NT2/D1 (cell line): ENCODE measurements at regions not wholly inside any gene's neighbourhood (a gene's known extent, or its start where the extent isn't known, plus 50 kb on each side); places are given as distances from the start of the nearest gene placed in this dataset.

Source experiments
- YY1 ChIP-seq: IDR thresholded peaks from 2 replicates; pipeline ENCODE4 v1.6.1; 2011; ENCODE audit not compliant: insufficient read length, insufficient read depth
- ZNF274 ChIP-seq: IDR thresholded peaks from 2 replicates; pipeline ENCODE4 v1.6.1; 2011; ENCODE audit warnings: mild to moderate bottlenecking, low read depth, low read length

DNA sequence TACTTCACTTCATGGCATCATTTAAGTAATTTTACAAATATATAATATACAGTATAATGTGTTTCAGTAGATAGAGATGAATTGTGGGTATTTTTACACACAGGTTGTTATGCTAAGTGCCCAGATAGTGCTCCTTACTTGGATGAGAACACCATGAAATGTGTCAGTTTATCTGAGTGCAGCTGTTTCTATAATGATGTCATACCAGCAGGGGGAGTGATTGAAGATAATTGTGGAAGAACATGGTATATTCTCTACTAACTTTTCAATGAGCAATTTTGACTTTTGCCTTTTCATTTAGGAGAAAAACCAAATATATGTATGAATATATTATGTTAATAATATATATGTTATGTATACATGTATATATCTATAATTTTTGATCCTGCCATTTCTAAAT is 221.6 kb downstream of the LRRK2 start:
- no peak for TF ChIP-seq ZNF274
- TF ChIP-seq YY1, result no peak
